ENCODE measurements at regions not wholly inside any gene's neighbourhood (a gene's known extent, or its start where the extent isn't known, plus 50 kb on each side); places are given as distances from the start of the nearest gene placed in this dataset.

DNA sequence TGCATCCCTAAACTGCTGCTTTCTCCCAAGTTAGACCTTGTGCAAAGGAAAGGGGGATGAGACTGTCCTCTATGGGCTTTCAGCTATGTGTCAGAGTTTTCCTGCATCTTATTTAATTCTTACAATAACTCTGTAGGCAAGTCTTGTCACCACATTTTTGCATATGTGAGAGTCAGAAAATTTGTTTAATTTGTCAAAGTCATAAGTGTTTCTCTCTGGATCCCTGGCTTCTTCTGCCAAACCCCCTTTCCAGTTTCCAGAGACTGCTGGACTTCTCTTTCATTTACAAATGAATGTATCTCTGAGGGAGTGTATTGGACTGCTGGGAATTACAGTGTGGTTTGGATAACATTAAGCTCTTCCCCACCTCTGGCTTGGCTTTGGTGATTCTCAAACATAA is 877.6 kb upstream of the SEL1L start:
- H4K20me1 ChIP-seq (ENCODE audit: insufficient read depth, low read length) = no peaks in the 10 kb centered on the region
- H3K36me3 ChIP-seq (replicated peaks in 1 of 2; ENCODE audit: control insufficient read depth in 1 of 2, insufficient read depth in 2 of 2, low read length in 2 of 2) = no peaks in the 10 kb centered on the region
- TF ChIP-seq, protein P1, sequence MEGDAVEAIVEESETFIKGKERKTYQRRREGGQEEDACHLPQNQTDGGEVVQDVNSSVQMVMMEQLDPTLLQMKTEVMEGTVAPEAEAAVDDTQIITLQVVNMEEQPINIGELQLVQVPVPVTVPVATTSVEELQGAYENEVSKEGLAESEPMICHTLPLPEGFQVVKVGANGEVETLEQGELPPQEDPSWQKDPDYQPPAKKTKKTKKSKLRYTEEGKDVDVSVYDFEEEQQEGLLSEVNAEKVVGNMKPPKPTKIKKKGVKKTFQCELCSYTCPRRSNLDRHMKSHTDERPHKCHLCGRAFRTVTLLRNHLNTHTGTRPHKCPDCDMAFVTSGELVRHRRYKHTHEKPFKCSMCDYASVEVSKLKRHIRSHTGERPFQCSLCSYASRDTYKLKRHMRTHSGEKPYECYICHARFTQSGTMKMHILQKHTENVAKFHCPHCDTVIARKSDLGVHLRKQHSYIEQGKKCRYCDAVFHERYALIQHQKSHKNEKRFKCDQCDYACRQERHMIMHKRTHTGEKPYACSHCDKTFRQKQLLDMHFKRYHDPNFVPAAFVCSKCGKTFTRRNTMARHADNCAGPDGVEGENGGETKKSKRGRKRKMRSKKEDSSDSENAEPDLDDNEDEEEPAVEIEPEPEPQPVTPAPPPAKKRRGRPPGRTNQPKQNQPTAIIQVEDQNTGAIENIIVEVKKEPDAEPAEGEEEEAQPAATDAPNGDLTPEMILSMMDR (IDR thresholded peaks at IDR 0.05) = no peak
- Mint-ChIP-seq H3K36me3 (no peaks in the 10 kb centered on the region), H3K27me3 (ENCODE audit: low read depth in 3 of 3) (no peaks in the 10 kb centered on the region), H3K4me1 (no peaks in the 10 kb centered on the region), H3K9me3 (peaks cover 0 to 3% (median 0%) of the 10 kb centered on the region in 7 donors), H3K27ac (no peak overlapping the region), H3K4me3 (no peak overlapping the region)
- H3K9me3 ChIP-seq (replicated peaks in 1 of 2; ENCODE audit: control insufficient read depth in 1 of 2, insufficient read depth in 1 of 2, low read length in 2 of 2) = no peaks in the 10 kb centered on the region
- no peak overlapping the region for H3K27ac ChIP-seq (ENCODE audit: low read depth in 1 of 2, low read length in 2 of 2)
- intact Hi-C loops (cut with micrococcal nuclease) = no loop called here
- no peak overlapping the region for H3K9ac ChIP-seq (ENCODE audit: insufficient read depth, low read length, poor library complexity, severe bottlenecking)
- no peak overlapping the region for H3K4me2 ChIP-seq (replicated peaks; ENCODE audit: extremely low read depth, low read length, poor library complexity, severe bottlenecking)
- H2AFZ ChIP-seq (ENCODE audit: insufficient read depth, low read depth, low read length, poor library complexity, severe bottlenecking) = no peak overlapping the region
- no peak for DNase-seq
- H3K4me1 ChIP-seq (ENCODE audit: control insufficient read depth in 1 of 2, insufficient read depth in 2 of 2, low read length in 2 of 2) = no peaks in the 10 kb centered on the region
- H3K79me2 ChIP-seq (ENCODE audit: insufficient read depth, low read length) = no peaks in the 10 kb centered on the region
- no peak overlapping the region for H3K4me3 ChIP-seq (replicated peaks in 1 of 3; ENCODE audit: low read depth in 2 of 3, low read length in 3 of 3)
- no peaks in the 10 kb centered on the region for H3K27me3 ChIP-seq (ENCODE audit: control insufficient read depth in 2 of 2, insufficient read depth in 2 of 2, low read length in 2 of 2)

DNA sequence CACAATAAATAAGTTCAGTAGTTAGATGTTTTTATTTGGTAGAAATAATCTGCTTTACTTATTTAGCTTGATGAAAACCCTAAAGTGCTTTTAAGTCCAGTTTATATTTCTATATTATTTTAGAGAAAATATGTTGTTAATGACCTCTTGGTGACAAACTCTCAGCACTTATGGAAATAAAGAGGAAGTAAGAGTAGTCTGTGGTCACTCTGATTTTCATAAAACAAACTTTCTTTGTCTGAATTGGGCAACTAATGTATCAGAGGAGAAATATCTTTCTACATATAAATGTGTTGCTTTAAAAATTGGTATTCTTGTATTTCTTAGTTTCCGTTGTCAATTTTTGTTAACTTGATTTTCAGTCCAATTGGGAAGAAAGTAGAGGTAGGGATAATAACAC is 878.9 kb upstream of the SEL1L start:
- H3K9me3 ChIP-seq (replicated peaks in 1 of 2; ENCODE audit: control insufficient read depth in 1 of 2, insufficient read depth in 1 of 2, low read length in 2 of 2) = no peaks in the 10 kb centered on the region
- H2AFZ ChIP-seq (ENCODE audit: insufficient read depth, low read depth, low read length, poor library complexity, severe bottlenecking) = no peak overlapping the region
- H3K27me3 ChIP-seq (ENCODE audit: control insufficient read depth in 2 of 2, insufficient read depth in 2 of 2, low read length in 2 of 2) = no peaks in the 10 kb centered on the region
- H3K4me1 Mint-ChIP-seq = no peaks in the 10 kb centered on the region
- no peak overlapping the region for H3K4me2 ChIP-seq (replicated peaks; ENCODE audit: extremely low read depth, low read length, poor library complexity, severe bottlenecking)
- H3K9ac ChIP-seq (ENCODE audit: insufficient read depth, low read length, poor library complexity, severe bottlenecking) = no peak overlapping the region
- TF ChIP-seq, protein P1 (IDR thresholded peaks at IDR 0.05) = no peak
- H3K4me3 ChIP-seq (replicated peaks in 1 of 3; ENCODE audit: low read depth in 2 of 3, low read length in 3 of 3) = no peak overlapping the region
- H3K27ac Mint-ChIP-seq = no peak overlapping the region
- H3K27me3 Mint-ChIP-seq (ENCODE audit: low read depth in 3 of 3) = no peaks in the 10 kb centered on the region
- H3K9me3 Mint-ChIP-seq = peaks cover 0 to 3% (median 0%) of the 10 kb centered on the region in 7 donors
- no peaks in the 10 kb centered on the region for H3K36me3 ChIP-seq (replicated peaks in 1 of 2; ENCODE audit: control insufficient read depth in 1 of 2, insufficient read depth in 2 of 2, low read length in 2 of 2)
- H3K4me1 ChIP-seq (ENCODE audit: control insufficient read depth in 1 of 2, insufficient read depth in 2 of 2, low read length in 2 of 2) = no peaks in the 10 kb centered on the region
- intact Hi-C loops (cut with micrococcal nuclease) = no loop called here
- no peaks in the 10 kb centered on the region for H3K36me3 Mint-ChIP-seq
- H3K27ac ChIP-seq (ENCODE audit: low read depth in 1 of 2, low read length in 2 of 2) = no peak overlapping the region
- no CpG with 5 or more reads among the region's 1 CpG for WGBS (ENCODE audit: insufficient coverage)
- no peak for DNase-seq
- H3K4me3 Mint-ChIP-seq = no peak overlapping the region
- no peaks in the 10 kb centered on the region for H3K79me2 ChIP-seq (ENCODE audit: insufficient read depth, low read length)
- H4K20me1 ChIP-seq (ENCODE audit: insufficient read depth, low read length) = no peaks in the 10 kb centered on the region

All from CD14-positive monocyte (primary cell).